ENCODE measurements at regions not wholly inside any gene's neighbourhood (a gene's known extent, or its start where the extent isn't known, plus 50 kb on each side); places are given as distances from the start of the nearest gene placed in this dataset.

- no peak overlapping the region for H3K9ac ChIP-seq (ENCODE audit: low read length)
Measured at GRCh38 chr5:164203581-164204225, 698.3 kb downstream of the MAT2B start.

More at GRCh38 chr5:164203581-164204225, 698.3 kb downstream of the MAT2B start:
- Histone ChIP-seq H3K27ac (ENCODE audit: low read length in 2 of 2) (no peak overlapping the region), H3K36me3 (replicated peaks in 1 of 2; ENCODE audit: control extremely low read depth in 1 of 2, control insufficient read depth in 1 of 2, extremely low read depth in 1 of 2, insufficient read depth in 2 of 2, low read length in 1 of 2) (no peaks in the 10 kb centered on the region), H4K20me1 (ENCODE audit: control insufficient read depth, insufficient read depth, low read length, poor library complexity, severe bottlenecking) (no peaks in the 10 kb centered on the region), H3K4me1 (ENCODE audit: control insufficient read depth in 2 of 2, insufficient read depth in 2 of 2, low read length in 2 of 2) (no peaks in the 10 kb centered on the region), H3K4me2 (replicated peaks; ENCODE audit: low read depth, low read length, poor library complexity, severe bottlenecking) (no peak overlapping the region), H2AFZ (ENCODE audit: insufficient read depth, low read depth, low read length, poor library complexity, severe bottlenecking) (no peak overlapping the region), H3K9me3 (ENCODE audit: control extremely low read depth in 1 of 3, control insufficient read depth in 2 of 3, insufficient read depth in 1 of 3, low read length in 2 of 3) (peaks cover 0 to 4% (median 0%) of the 10 kb centered on the region in 3 donors), H3K79me2 (ENCODE audit: control insufficient read depth, insufficient read depth, low read length) (no peaks in the 10 kb centered on the region), H3K27me3 (replicated peaks in 1 of 4; ENCODE audit: control extremely low read depth in 1 of 4, control insufficient read depth in 3 of 4, insufficient read depth in 4 of 4, low read length in 3 of 4) (no peaks in the 10 kb centered on the region), H3K4me3 (ENCODE audit: control extremely low read depth in 1 of 5, extremely low read depth in 1 of 5, insufficient read depth in 1 of 5, low read depth in 2 of 5, low read length in 4 of 5) (no peak overlapping the region)
- CTCF ChIA-PET, result no interaction called here
- no peaks in the 10 kb centered on the region for H3K4me1 Mint-ChIP-seq
- peaks cover 7% of the 10 kb centered on the region for H3K9me3 Mint-ChIP-seq (ENCODE audit: insufficient read depth)
- ATAC-seq (ENCODE audit: low read depth) (no peak), DNase-seq (no peak)
- H3K27ac Mint-ChIP-seq, result no peak overlapping the region
- no peaks in the 10 kb centered on the region for H3K27me3 Mint-ChIP-seq
- H3K4me3 Mint-ChIP-seq, result no peak overlapping the region
- POLR2A ChIA-PET, result no interaction called here
- no peak for TF ChIP-seq CTCF (IDR thresholded peaks at IDR 0.05)
- no peak for TF ChIP-seq EZH2 (IDR thresholded peaks at IDR 0.05; ENCODE audit: borderline replicate concordance, insufficient read depth, low read depth, low read length, poor library complexity, severe bottlenecking)
- intact Hi-C loops (cut with micrococcal nuclease), result no loop called here
- WGBS (ENCODE audit: insufficient coverage), result 100% methylated on average over 1 of the region's 4 CpGs
